K562 (cell line): ENCODE measurements at regions not wholly inside any gene's neighbourhood (a gene's known extent, or its start where the extent isn't known, plus 50 kb on each side); places are given as distances from the start of the nearest gene placed in this dataset.

Source experiments
- ATAC-seq: fragments of 200-7000 bp; cut with Tn5 transposase; 3 replicates; pipeline ENCODE4 v1.9.1; 2020; ENCODE audit warnings: moderate library complexity
- BruUV-seq: library from RNA; stranded (reverse); fragments of 400-500 nt; replicated peaks from 2 replicates; lab custom pipeline; 2021; lab: Mats Ljungman, UMichigan
- CTCF ChIA-PET: fragments of 300-600 bp; formaldehyde crosslinking; extraction: SDS; loops from one replicate; lab custom pipeline; 2021; ENCODE audit warnings: low intra/inter-chr PET ratio; lab: Yijun Ruan, JAX
- POLR2A ChIA-PET: fragments of 300-600, 350-650 bp; sonication (Branson Sonifier 250); formaldehyde crosslinking; extraction: SDS; loops from one replicate; lab custom pipeline; 2021; ENCODE audit warnings: antibody characterized with exemption, inconsistent platforms; lab: Yijun Ruan, JAX
- DNase-seq, 4 experiments: peaks; one replicate each; pipeline versions ENCODE4 v3.0.0 to v3.0.0-alpha.2; 2011 to 2018; ENCODE audit warnings: low spot score in 3 of 4, mixed read lengths in 3 of 4; ENCODE audit errors: extremely low read depth in 1 of 4
- FAIRE-seq: peaks from 2 replicates; lab custom pipeline; 2011; peaks lifted over from hg19 to GRCh38; lab: Jason Lieb, UNC
- H2AFZ ChIP-seq: 2 replicates; pipeline ENCODE4 v1.6.0; 2011; ENCODE audit warnings: low read depth, low read length, control low read depth, inconsistent platforms
- H3K27ac ChIP-seq: fragments of 200-600 bp; 3 replicates; pipeline ENCODE4 v1.8.0; 2011; ENCODE audit warnings: low read depth, mild to moderate bottlenecking, control low read depth, inconsistent platforms, low read length, moderate library complexity, mixed read lengths; ENCODE audit errors: extremely low read depth
- H3K27me3 ChIP-seq, 2 experiments: fragments of 300-600 bp in 1 of 2; 2 replicates in 1 of 2; 3 replicates in 1 of 2; pipeline versions ENCODE4 v1.6.0 to v1.8.0; 2011; ENCODE audit warnings: inconsistent platforms in 2 of 2, low read length in 2 of 2, mild to moderate bottlenecking in 1 of 2, mixed read lengths in 1 of 2, moderate library complexity in 1 of 2; ENCODE audit not compliant: control insufficient read depth in 2 of 2, insufficient read depth in 2 of 2
- H3K36me3 ChIP-seq: fragments of 300-600 bp; 3 replicates; pipeline ENCODE4 v1.8.0; 2011; ENCODE audit warnings: mild to moderate bottlenecking, low read length, inconsistent platforms; ENCODE audit not compliant: control insufficient read depth, insufficient read depth
- H3K4me1 ChIP-seq, 2 experiments: fragments of 200-600 bp in 1 of 2; replicated peaks in 1 of 2; 2 replicates in 1 of 2; 3 replicates in 1 of 2; pipeline versions ENCODE4 v1.5.1 to v1.8.0; 2011; ENCODE audit warnings: inconsistent platforms in 2 of 2, low read length in 2 of 2, mild to moderate bottlenecking in 1 of 2, mixed read lengths in 1 of 2, moderate library complexity in 1 of 2; ENCODE audit not compliant: control insufficient read depth in 2 of 2, insufficient read depth in 2 of 2
- H3K4me2 ChIP-seq: 2 replicates; pipeline ENCODE4 v1.6.1; 2011; ENCODE audit warnings: low read length, control low read depth, inconsistent platforms, mixed read lengths; ENCODE audit not compliant: insufficient read depth
- H3K4me3 ChIP-seq: fragments of 200-600 bp; sonication (generic), shearing (Covaris generic); 2 replicates; pipeline ENCODE4 v1.5.1; 2016; ENCODE audit warnings: control low read depth, inconsistent platforms
- H3K79me2 ChIP-seq: fragments of 200-600 bp; 3 replicates; pipeline ENCODE4 v1.8.0; 2011; ENCODE audit warnings: low read length, inconsistent platforms; ENCODE audit not compliant: control insufficient read depth, insufficient read depth
- H3K9ac ChIP-seq, 2 experiments: 2 replicates each; pipeline versions ENCODE4 v1.6.0 to v1.6.1; 2011; ENCODE audit warnings: low read depth in 2 of 2, low read length in 2 of 2, control low read depth in 1 of 2, inconsistent platforms in 1 of 2, mild to moderate bottlenecking in 1 of 2, mixed read lengths in 1 of 2; ENCODE audit not compliant: insufficient read depth in 1 of 2
- H3K9me1 ChIP-seq: one replicate; pipeline ENCODE4 v1.6.0; 2011; ENCODE audit warnings: inconsistent platforms, mild to moderate bottlenecking, low read length, moderate library complexity; ENCODE audit not compliant: control insufficient read depth, insufficient read depth
- H3K9me3 ChIP-seq: replicated peaks from 2 replicates; pipeline ENCODE4 v1.5.1; 2011; ENCODE audit warnings: low read depth, low read length, inconsistent platforms; ENCODE audit not compliant: control insufficient read depth, insufficient read depth
- H4K20me1 ChIP-seq: replicated peaks from 2 replicates; pipeline ENCODE4 v1.6.1; 2011; ENCODE audit warnings: low read length, inconsistent platforms, mixed read lengths; ENCODE audit not compliant: control insufficient read depth, insufficient read depth
- ADNP ChIP-seq: fragments of 200-800 bp; sonication (Bioruptor generic); IDR thresholded peaks from 2 replicates; pipeline ENCODE4 v1.6.1; 2016; ENCODE audit warnings: missing genetic modification characterization, missing compliant biosample characterization
- BRD9 ChIP-seq: fragments of 450-650 bp; IDR thresholded peaks from 2 replicates; pipeline ENCODE4 v1.6.1; 2018; ENCODE audit warnings: low read depth; ENCODE audit not compliant: partially characterized antibody
- ETS2 ChIP-seq: IDR thresholded peaks from 2 replicates; pipeline ENCODE4 v1.6.1; 2016; ENCODE audit warnings: borderline replicate concordance, missing genetic modification characterization, mild to moderate bottlenecking, moderate library complexity, missing compliant biosample characterization; ENCODE audit not compliant: poor library complexity, severe bottlenecking
- FOS ChIP-seq: IDR thresholded peaks from 3 replicates; pipeline ENCODE4 v1.6.1; 2011; ENCODE audit not compliant: insufficient read length; ENCODE audit errors: extremely low read depth
- MYNN ChIP-seq, 2 experiments: sonication (generic); formaldehyde crosslinking in 1 of 2; IDR thresholded peaks; 2 replicates each; pipeline versions ENCODE4 v1.5.0 to v1.6.1; 2016 to 2020; ENCODE audit warnings: antibody characterized with exemption in 1 of 2, missing genetic modification reagents in 1 of 2
- RREB1 ChIP-seq: fragments of 250-450 bp; sonication (Bioruptor Pico); IDR thresholded peaks from 2 replicates; pipeline ENCODE4 v1.4.0; 2020
- TAF9B ChIP-seq: fragments of 450-650 bp; IDR thresholded peaks from 2 replicates; pipeline ENCODE4 v1.6.1; 2018; ENCODE audit warnings: mild to moderate bottlenecking; ENCODE audit not compliant: partially characterized antibody
- THRB ChIP-seq: fragments of 450-650 bp; formaldehyde crosslinking; conservative IDR thresholded peaks from 2 replicates; pipeline ENCODE4 v1.4.0; 2022; ENCODE audit warnings: mild to moderate bottlenecking, missing genetic modification characterization
- XRCC5 ChIP-seq: fragments of 200-400 bp; formaldehyde crosslinking; IDR thresholded peaks from 2 replicates; pipeline ENCODE4 v1.6.1; 2017; ENCODE audit warnings: low read depth, mild to moderate bottlenecking, low read length
- WGBS: fragments of 100-300 bp; shearing (Covaris generic); methylation state at CpG from one replicate; pipeline ENCODE4 v1.1.6; 2016; ENCODE audit warnings: low coverage, mixed read lengths; ENCODE audit not compliant: insufficient coverage; ENCODE audit errors: missing lambda C conversion rate; 5-methylcytosine and 5-hydroxymethylcytosine counted together
- in situ Hi-C: fragments of 300-500 bp; cut with MboI; formaldehyde crosslinking; loops from 4 replicates; pipeline ENCODE4 v1.15.0; 2018; ENCODE audit warnings: inconsistent platforms, mixed read lengths
- intact Hi-C: fragments of 100-400 bp; cut with micrococcal nuclease; formaldehyde crosslinking; loops from 2 replicates; pipeline ENCODE4 v1.14.2; 2022

DNA sequence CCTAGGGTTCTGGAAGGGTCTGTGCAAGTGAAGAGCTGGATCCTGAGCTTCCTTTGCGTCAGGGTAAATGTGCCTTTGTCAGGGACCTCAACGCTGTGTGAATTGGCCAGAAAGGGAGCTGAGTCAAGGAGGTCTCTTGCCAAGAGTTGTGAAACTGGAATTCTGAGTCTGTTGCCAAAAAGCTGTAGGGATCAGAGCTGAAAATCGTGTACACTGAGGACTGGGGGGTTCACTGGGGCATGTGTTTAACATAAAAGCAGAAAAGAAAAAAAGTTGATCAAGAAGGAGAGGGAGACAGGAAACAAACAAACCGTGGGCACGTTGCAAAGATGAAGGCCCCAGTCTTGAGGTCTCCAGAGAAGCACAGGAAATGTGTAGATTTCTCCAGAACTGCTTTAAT, 1081.5 kb downstream of the VRK1 start:
- POLR2A ChIA-PET: interaction anchor here (0.7 kb wide), 1 partner anchor 884 kb away, joined by 3 read pairs; no protein-coding TSS in a partner anchor
- FAIRE-seq: no peak
- Histone ChIP-seq H3K9me1 (no peaks in the 10 kb centered on the region), H3K4me1 (no peaks in the 10 kb centered on the region), H3K9me3 (no peaks in the 10 kb centered on the region), H4K20me1 (no peaks in the 10 kb centered on the region), H3K4me3 (no peak overlapping the region), H3K4me2 (no peak overlapping the region), H2AFZ (no peak overlapping the region), H3K27me3 (no peaks in the 10 kb centered on the region), H3K79me2 (no peaks in the 10 kb centered on the region), H3K27ac (no peak overlapping the region), H3K9ac (no peak overlapping the region), H3K36me3 (no peaks in the 10 kb centered on the region)
- TF ChIP-seq RREB1 (CRISPR knock-in tag) (no peak), FOS (no peak), BRD9 (no peak), XRCC5 (no peak), TAF9B (no peak), MYNN (IDR thresholded peaks at IDR 0.05) (no peak), MYNN (CRISPR knock-in tag; IDR thresholded peaks at IDR 0.05) (no peak), ETS2 (tag) (no peak), ADNP (tag) (no peak), THRB (CRISPR knock-in tag) (no peak)
- CTCF ChIA-PET: no interaction called here
- in situ Hi-C loops: no loop called here
- 0% methylated on average over 5 of the region's 5 CpGs for WGBS
- no TSS peak for BruUV-seq
- no peak for ATAC-seq
- intact Hi-C loops: no loop called here
- DNase-seq: no peak
